ENCODE measurements at regions not wholly inside any gene's neighbourhood (a gene's known extent, or its start where the extent isn't known, plus 50 kb on each side); places are given as distances from the start of the nearest gene placed in this dataset.

DNA sequence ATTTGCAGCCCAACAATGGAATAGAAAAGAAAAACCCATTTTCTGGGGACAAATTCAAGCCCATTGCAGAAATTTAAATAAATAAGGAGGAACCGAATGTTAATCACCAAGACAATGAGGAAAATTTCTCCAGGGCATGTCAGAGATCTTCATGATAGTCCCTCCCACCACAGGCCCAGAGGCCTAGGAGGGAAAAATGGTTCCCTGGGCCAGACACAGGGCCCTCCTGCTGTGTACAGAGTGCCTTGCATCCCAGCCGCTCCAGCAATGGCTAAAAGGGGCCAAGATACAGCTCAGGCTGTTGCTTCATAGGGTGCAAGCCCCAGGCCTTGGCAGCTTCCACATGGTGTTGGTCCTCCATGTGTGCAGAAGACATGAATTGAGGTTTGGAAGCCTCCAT lies 73.4 kb upstream of the FOXE1 start:
- H3K9me3 ChIP-seq: peaks cover 0 to 24% (median 5%) of the 10 kb centered on the region in 4 donors
- no peaks in the 10 kb centered on the region for H3K36me3 ChIP-seq
- TF ChIP-seq POLR2A (IDR thresholded peaks at IDR 0.05) (no peak), EP300 (IDR thresholded peaks at IDR 0.05) (no peak)
- TF ChIP-seq, protein P1, sequence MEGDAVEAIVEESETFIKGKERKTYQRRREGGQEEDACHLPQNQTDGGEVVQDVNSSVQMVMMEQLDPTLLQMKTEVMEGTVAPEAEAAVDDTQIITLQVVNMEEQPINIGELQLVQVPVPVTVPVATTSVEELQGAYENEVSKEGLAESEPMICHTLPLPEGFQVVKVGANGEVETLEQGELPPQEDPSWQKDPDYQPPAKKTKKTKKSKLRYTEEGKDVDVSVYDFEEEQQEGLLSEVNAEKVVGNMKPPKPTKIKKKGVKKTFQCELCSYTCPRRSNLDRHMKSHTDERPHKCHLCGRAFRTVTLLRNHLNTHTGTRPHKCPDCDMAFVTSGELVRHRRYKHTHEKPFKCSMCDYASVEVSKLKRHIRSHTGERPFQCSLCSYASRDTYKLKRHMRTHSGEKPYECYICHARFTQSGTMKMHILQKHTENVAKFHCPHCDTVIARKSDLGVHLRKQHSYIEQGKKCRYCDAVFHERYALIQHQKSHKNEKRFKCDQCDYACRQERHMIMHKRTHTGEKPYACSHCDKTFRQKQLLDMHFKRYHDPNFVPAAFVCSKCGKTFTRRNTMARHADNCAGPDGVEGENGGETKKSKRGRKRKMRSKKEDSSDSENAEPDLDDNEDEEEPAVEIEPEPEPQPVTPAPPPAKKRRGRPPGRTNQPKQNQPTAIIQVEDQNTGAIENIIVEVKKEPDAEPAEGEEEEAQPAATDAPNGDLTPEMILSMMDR (IDR thresholded peaks at IDR 0.05): no peak
- DNase-seq (ENCODE audit: low spot score in 2 of 2): no peak
- no peak overlapping the region for H3K4me3 ChIP-seq
- no peak overlapping the region for H3K27ac ChIP-seq
- H3K4me1 ChIP-seq: no peaks in the 10 kb centered on the region
- no peaks in the 10 kb centered on the region for H3K27me3 ChIP-seq
- 84 to 93% methylated on average over 2 of the region's 2 CpGs for WGBS, 2 donors

DNA sequence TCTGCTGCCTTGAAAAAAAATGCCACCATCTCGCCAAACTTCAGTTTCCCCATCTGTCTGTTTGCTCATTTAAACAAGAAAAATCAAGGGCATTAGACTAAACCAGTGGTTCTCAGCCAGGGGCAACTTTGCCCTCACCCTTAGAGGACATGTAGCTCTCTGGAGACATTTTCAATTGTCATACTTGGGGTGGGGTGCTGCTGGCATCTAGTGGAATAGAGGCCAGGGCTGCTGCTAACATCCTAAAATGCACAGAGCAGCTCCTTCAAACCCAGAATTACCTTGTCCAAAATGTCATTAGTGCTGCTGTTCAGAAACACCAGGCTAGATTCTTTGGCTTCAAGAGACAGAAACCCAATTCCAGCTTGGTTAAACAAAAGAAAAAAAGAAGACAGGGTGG lies 71.1 kb upstream of the FOXE1 start:
- 82 to 86% methylated on average over 1 of the region's 1 CpG for WGBS, 2 donors
- TF ChIP-seq EP300 (IDR thresholded peaks at IDR 0.05): no peak
- no peak for TF ChIP-seq POLR2A (IDR thresholded peaks at IDR 0.05)
- TF ChIP-seq, protein P1 (IDR thresholded peaks at IDR 0.05): no peak
- Histone ChIP-seq H3K4me1 (no peaks in the 10 kb centered on the region), H3K36me3 (no peaks in the 10 kb centered on the region), H3K9me3 (peaks cover 0 to 24% (median 5%) of the 10 kb centered on the region in 4 donors), H3K4me3 (no peak overlapping the region), H3K27ac (no peak overlapping the region), H3K27me3 (no peaks in the 10 kb centered on the region)
- DNase-seq (ENCODE audit: low spot score in 2 of 2): no peak

DNA sequence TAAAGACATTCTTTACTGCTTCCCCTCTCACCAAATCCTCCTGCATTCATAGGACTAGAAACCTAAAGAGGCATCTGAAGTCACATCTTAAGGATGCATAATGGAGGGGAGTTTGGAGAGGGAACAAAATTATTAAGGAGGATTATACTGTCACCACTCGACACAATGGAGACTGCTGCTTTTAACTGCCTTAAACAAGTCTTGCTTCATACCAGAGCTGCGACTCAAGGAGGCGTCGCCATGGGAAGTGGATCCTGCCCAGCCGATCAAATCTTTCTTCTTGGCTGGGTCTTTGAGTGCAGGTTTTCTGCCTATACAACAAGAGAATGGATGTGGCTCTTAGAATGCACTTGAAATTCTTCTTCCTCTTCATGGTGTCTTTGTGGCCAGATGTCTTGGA lies 66.7 kb upstream of the FOXE1 start:
- H3K4me1 ChIP-seq: no peaks in the 10 kb centered on the region
- H3K27me3 ChIP-seq: no peaks in the 10 kb centered on the region
- no peaks in the 10 kb centered on the region for H3K9me3 ChIP-seq
- H3K4me3 ChIP-seq: no peak overlapping the region
- DNase-seq (ENCODE audit: low spot score in 2 of 2): no peak
- H3K36me3 ChIP-seq: no peaks in the 10 kb centered on the region
- no peak for TF ChIP-seq POLR2A (IDR thresholded peaks at IDR 0.05)
- no peak for TF ChIP-seq EP300 (IDR thresholded peaks at IDR 0.05)
- TF ChIP-seq, protein P1 (IDR thresholded peaks at IDR 0.05): no peak
- WGBS, 2 donors: 54 to 59% methylated on average over 5 of the region's 5 CpGs
- no peak overlapping the region for H3K27ac ChIP-seq

DNA sequence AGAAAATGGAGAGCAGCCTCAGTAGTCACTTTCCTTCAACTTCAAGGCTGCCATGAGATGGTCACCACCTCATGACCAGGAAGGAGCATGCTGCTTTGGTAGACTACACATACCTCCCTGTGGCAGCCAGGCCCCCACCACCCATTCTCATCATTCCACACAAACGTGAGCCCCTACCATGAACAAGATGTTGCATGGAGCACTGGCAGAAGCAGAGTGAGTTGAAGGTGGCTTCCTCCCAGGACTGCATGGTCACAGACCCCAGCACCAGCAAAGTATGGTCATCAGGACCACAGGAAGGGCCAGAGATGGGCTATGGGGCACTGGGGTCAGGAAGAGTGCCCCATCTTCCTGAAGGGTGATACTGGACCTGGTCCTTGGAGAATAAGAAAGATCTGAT lies 65.5 kb upstream of the FOXE1 start:
- TF ChIP-seq EP300 (IDR thresholded peaks at IDR 0.05) (no peak), POLR2A (IDR thresholded peaks at IDR 0.05) (no peak)
- TF ChIP-seq, protein P1 (IDR thresholded peaks at IDR 0.05): no peak
- DNase-seq (ENCODE audit: low spot score in 2 of 2): no peak
- no peak overlapping the region for H3K27ac ChIP-seq
- no peaks in the 10 kb centered on the region for H3K27me3 ChIP-seq
- no peak overlapping the region for H3K4me3 ChIP-seq
- no peaks in the 10 kb centered on the region for H3K9me3 ChIP-seq
- no peaks in the 10 kb centered on the region for H3K4me1 ChIP-seq
- H3K36me3 ChIP-seq: no peaks in the 10 kb centered on the region
- WGBS, 2 donors: 93 to 100% methylated on average over 1 of the region's 1 CpG

DNA sequence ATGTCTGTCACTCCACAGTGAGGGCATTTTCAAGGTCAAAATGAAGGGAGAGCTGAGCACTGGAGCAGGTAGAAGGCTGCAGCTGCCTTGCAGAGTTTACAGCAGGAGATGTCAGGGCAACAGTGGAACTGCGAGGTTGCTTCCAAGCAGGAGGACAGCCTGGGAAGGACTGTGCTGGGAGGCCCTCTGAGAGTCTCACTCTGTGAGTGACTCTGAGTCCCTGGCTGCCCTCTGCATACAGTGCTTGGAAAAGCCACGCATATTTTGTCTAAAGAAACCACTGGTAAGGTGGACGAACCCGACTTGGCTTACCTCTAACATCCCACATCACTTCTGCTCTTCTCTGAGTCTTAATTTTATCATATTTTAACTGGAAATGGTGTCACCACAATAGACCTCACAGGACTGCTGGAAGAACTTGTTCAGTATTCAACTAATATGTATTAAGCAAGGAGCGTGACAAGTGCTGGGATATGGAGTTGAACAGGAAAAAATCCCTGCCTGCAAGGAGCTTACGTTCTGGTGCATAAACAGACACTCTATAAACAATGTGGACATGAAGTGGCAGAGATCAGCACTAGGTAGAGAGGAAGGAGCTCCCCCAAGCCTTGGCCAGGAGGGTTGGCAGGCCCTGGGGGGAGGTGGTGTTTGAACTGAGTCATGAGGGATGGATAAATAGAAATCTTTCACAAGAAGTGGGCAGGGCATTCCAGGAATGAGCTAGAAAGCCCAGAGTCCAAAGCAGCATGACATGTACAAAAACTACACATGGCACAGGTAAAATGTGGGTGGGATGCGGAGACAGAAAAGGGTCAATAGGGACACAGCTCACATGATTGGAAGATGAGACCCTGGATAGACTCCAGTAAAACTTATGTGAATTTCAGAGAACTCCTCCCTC lies 64.0 kb upstream of the FOXE1 start:
- 79 to 85% methylated on average over 7 of the region's 7 CpGs for WGBS, 2 donors
- no peak for DNase-seq (ENCODE audit: low spot score in 2 of 2)
- H3K27me3 ChIP-seq: no peaks in the 10 kb centered on the region
- TF ChIP-seq EP300 (IDR thresholded peaks at IDR 0.05): no peak
- TF ChIP-seq, protein P1 (IDR thresholded peaks at IDR 0.05): no peak
- no peak for TF ChIP-seq POLR2A (IDR thresholded peaks at IDR 0.05)
- no peaks in the 10 kb centered on the region for H3K4me1 ChIP-seq
- H3K9me3 ChIP-seq: no peaks in the 10 kb centered on the region
- H3K36me3 ChIP-seq: no peaks in the 10 kb centered on the region
- H3K27ac ChIP-seq: no peak overlapping the region
- no peak overlapping the region for H3K4me3 ChIP-seq

All from tibial nerve (tissue), 4 donors.